Fibroblast of lung (primary cell): ENCODE measurements at regions not wholly inside any gene's neighbourhood (a gene's known extent, or its start where the extent isn't known, plus 50 kb on each side); places are given as distances from the start of the nearest gene placed in this dataset.

Source experiments
- DNase-seq, 2 donors: peaks; one replicate each; pipeline versions ENCODE4 v3.0.0 to v3.0.0-alpha.2; 2010; ENCODE audit warnings: low read depth in 2 of 2
- H2AFZ ChIP-seq: 2 replicates; pipeline ENCODE4 v1.5.1; 2012; ENCODE audit warnings: low read length, control low read depth, inconsistent platforms
- H3K27ac ChIP-seq: 2 replicates; pipeline ENCODE4 v1.5.1; 2011; ENCODE audit warnings: low read length, control low read depth; ENCODE audit not compliant: insufficient read depth
- H3K27me3 ChIP-seq: 2 replicates; pipeline ENCODE4 v1.5.1; 2011; ENCODE audit warnings: mild to moderate bottlenecking, low read length; ENCODE audit not compliant: control insufficient read depth, insufficient read depth
- H3K36me3 ChIP-seq: 2 replicates; pipeline ENCODE4 v1.5.1; 2011; ENCODE audit warnings: low read length; ENCODE audit not compliant: control insufficient read depth, insufficient read depth
- H3K4me1 ChIP-seq: 2 replicates; pipeline ENCODE4 v1.5.1; 2011; ENCODE audit warnings: low read length; ENCODE audit not compliant: control insufficient read depth, insufficient read depth; ENCODE audit errors: extremely low read depth
- H3K4me2 ChIP-seq: 2 replicates; pipeline ENCODE4 v1.5.1; 2011; ENCODE audit warnings: low read length, control low read depth; ENCODE audit not compliant: insufficient read depth; ENCODE audit errors: extremely low read depth
- H3K4me3 ChIP-seq, 4 experiments: fragments of 200-600 bp in 1 of 4; sonication (generic) in 1 of 4; replicated peaks in 1 of 4; 2 replicates each; pipeline ENCODE4 v1.5.1; 2011 to 2016; ENCODE audit warnings: low read length in 4 of 4, low read depth in 3 of 4, mild to moderate bottlenecking in 3 of 4, control low read depth in 2 of 4, inconsistent platforms in 1 of 4, mixed read lengths in 1 of 4; ENCODE audit not compliant: insufficient read depth in 1 of 4; ENCODE audit errors: control extremely low read depth in 1 of 4
- H3K79me2 ChIP-seq: 2 replicates; pipeline ENCODE4 v1.5.1; 2012; ENCODE audit warnings: mild to moderate bottlenecking, low read length, inconsistent platforms; ENCODE audit not compliant: control insufficient read depth, insufficient read depth
- H3K9ac ChIP-seq: 2 replicates; pipeline ENCODE4 v1.5.1; 2011; ENCODE audit warnings: mild to moderate bottlenecking, low read length, control low read depth; ENCODE audit not compliant: insufficient read depth
- H3K9me3 ChIP-seq: 2 replicates; pipeline ENCODE4 v1.5.1; 2012; ENCODE audit warnings: low read depth, low read length; ENCODE audit not compliant: control insufficient read depth, insufficient read depth
- H4K20me1 ChIP-seq: 2 replicates; pipeline ENCODE4 v1.5.1; 2011; ENCODE audit warnings: low read length; ENCODE audit not compliant: control insufficient read depth, insufficient read depth; ENCODE audit errors: extremely low read depth
- CTCF ChIP-seq, 2 donors: IDR thresholded peaks in 1 of 2; conservative IDR thresholded peaks in 1 of 2; 1 replicate in 1 of 2; 2 replicates in 1 of 2; pipeline ENCODE4 v1.5.1; 2011 to 2012; ENCODE audit warnings: low read length in 2 of 2, control low read depth in 1 of 2, inconsistent platforms in 1 of 2, low read depth in 1 of 2, mild to moderate bottlenecking in 1 of 2
- EZH2 ChIP-seq: IDR thresholded peaks from 2 replicates; pipeline ENCODE4 v1.5.1; 2012; ENCODE audit warnings: low read length, control low read depth, mild to moderate bottlenecking; ENCODE audit errors: missing control alignments

DNA sequence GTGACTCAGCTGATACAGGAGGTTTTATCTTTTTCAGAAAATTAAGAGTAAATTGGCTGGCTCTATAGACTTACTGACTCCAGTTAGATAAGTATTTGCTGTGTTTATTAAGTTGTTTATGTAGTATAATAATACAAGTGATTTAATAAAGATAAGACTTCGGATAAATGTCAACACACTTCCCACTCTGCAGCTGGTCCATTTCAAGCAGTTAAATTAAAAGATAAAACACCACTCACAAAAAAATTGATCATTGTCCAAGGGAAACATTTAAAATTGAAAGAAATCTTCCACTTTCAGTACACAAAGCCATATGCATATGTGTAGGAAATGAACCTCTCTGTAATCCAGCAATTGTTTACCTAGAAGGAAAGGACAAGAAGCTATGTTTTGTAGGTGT lies 106.1 kb upstream of the SP8 start:
- peak in 1 of 2 donors; percentile 2 for DNase-seq
- TF ChIP-seq CTCF (conservative IDR thresholded peaks at IDR 0.05 in 1 of 2, IDR thresholded peaks at IDR 0.05 in 1 of 2; ENCODE audit: low read depth in 1 of 2, low read length in 2 of 2) (no peak), EZH2 (no peak)
- H3K4me3 ChIP-seq: no peak overlapping the region

GRCh38 chr7:20894806-20895205 lies 108.1 kb upstream of the SP8 start:
- no peaks in the 10 kb centered on the region for H3K36me3 ChIP-seq
- no peak overlapping the region for H3K4me3 ChIP-seq
- no peak overlapping the region for H2AFZ ChIP-seq
- no peak overlapping the region for H3K4me2 ChIP-seq
- DNase-seq: peak in 1 of 2 donors; percentile 6
- TF ChIP-seq CTCF (conservative IDR thresholded peaks at IDR 0.05 in 1 of 2, IDR thresholded peaks at IDR 0.05 in 1 of 2; ENCODE audit: low read depth in 1 of 2, low read length in 2 of 2): no peak
- no peak for TF ChIP-seq EZH2
- H4K20me1 ChIP-seq: no peaks in the 10 kb centered on the region
- no peaks in the 10 kb centered on the region for H3K4me1 ChIP-seq
- H3K79me2 ChIP-seq: no peaks in the 10 kb centered on the region
- H3K9ac ChIP-seq: no peak overlapping the region
- no peak overlapping the region for H3K27ac ChIP-seq
- no peaks in the 10 kb centered on the region for H3K9me3 ChIP-seq
- H3K27me3 ChIP-seq: no peaks in the 10 kb centered on the region

More for the DNA sequence above, 106.1 kb upstream of the SP8 start:
- H3K27me3 ChIP-seq: no peaks in the 10 kb centered on the region
- no peak overlapping the region for H3K4me2 ChIP-seq
- H3K4me1 ChIP-seq: no peaks in the 10 kb centered on the region
- H2AFZ ChIP-seq: no peak overlapping the region
- no peak overlapping the region for H3K27ac ChIP-seq
- H3K9me3 ChIP-seq: no peaks in the 10 kb centered on the region
- H4K20me1 ChIP-seq: no peaks in the 10 kb centered on the region
- no peak overlapping the region for H3K9ac ChIP-seq
- no peaks in the 10 kb centered on the region for H3K79me2 ChIP-seq
- H3K36me3 ChIP-seq: no peaks in the 10 kb centered on the region

GRCh38 chr7:20895563-20895962 lies 108.9 kb upstream of the SP8 start:
- Histone ChIP-seq H3K4me3 (no peak overlapping the region), H3K4me2 (no peak overlapping the region), H2AFZ (no peak overlapping the region), H3K36me3 (no peaks in the 10 kb centered on the region), H3K79me2 (no peaks in the 10 kb centered on the region), H3K4me1 (no peaks in the 10 kb centered on the region), H3K9me3 (no peaks in the 10 kb centered on the region), H3K9ac (no peak overlapping the region), H4K20me1 (no peaks in the 10 kb centered on the region), H3K27me3 (no peaks in the 10 kb centered on the region), H3K27ac (no peak overlapping the region)
- peak in 1 of 2 donors; percentile 4 for DNase-seq
- TF ChIP-seq EZH2: no peak
- TF ChIP-seq CTCF (conservative IDR thresholded peaks at IDR 0.05 in 1 of 2, IDR thresholded peaks at IDR 0.05 in 1 of 2; ENCODE audit: low read depth in 1 of 2, low read length in 2 of 2): no peak
